Nucleus accumbens (tissue), 56 donors: ENCODE measurements at regions not wholly inside any gene's neighbourhood (a gene's known extent, or its start where the extent isn't known, plus 50 kb on each side); places are given as distances from the start of the nearest gene placed in this dataset.
A peak's percentile ranks its signal among the peaks of the same experiment; 100 is the strongest.

Experiments
- DNase-seq, 56 donors: peaks; one replicate each; lab custom pipeline; 2025; lab: John Stamatoyannopoulos, UW

- DNase-seq = no peak
Observed at GRCh38 chr12:59260202-59260601, 335.6 kb upstream of the SLC16A7 start.

DNA sequence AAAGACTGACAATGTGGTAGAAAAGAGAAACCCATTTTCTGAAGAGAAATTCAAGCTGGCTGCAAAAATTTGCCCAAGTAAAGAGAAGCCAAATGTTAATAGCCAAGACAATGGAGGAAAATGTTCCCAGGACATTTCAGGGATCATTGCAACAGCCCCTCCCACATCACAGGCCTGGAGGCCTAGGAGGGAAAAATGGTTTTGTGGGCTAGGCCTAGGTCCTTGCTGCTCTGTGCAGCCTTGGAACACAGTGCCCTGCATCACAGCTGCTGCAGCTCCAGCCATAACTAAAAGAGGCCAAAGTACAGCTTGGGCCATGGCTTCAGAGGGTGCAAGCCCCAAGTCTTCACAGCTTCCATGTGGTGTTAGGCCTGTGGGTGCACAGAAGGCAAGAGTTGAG lies 332.4 kb upstream of the LRIG3 start:
- no peak for DNase-seq

DNA sequence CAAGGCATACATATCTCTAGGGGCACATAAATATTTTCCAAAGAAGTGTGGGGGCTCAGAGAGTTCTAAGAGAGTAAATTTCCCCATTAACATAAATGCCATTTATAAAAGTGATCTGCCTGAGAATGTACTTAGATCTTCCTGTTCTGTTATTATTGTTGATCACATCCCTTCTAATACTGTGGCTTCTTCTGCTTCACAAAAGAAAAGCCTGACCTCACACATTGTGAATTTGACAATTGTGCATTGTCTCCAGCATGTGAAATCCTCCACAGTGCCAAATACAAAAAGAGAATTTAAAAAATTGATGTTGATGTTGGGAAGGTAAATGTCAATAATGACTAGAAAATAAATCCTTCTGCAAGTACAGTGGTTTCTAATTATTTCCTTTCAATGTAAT lies 330.5 kb upstream of the LRIG3 start:
- DNase-seq = no peak

DNA sequence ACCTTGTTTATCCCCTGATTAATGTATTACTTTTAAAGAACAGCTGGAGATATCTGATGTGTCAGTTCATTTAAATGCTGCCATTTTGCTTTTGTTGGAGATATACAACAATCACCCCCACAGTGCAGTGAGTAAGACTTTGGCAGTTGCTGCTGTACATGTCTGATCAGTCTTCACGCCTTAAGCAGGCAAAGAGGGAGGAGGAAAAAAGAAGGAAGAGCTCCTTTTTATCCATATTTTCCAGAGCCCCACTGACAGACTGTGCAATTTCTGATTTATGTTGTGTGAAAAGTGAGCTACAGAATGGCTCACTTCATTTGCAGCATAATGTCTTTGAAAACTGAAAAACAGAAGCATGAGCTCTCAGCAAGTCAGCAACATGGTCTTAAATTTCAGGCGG lies 319.7 kb upstream of the LRIG3 start:
- DNase-seq = peak in 2 of 56 donors; percentile 1 to 20

- no peak for DNase-seq
Observed at GRCh38 chr12:59234391-59234790, 314.1 kb upstream of the LRIG3 start.

DNA sequence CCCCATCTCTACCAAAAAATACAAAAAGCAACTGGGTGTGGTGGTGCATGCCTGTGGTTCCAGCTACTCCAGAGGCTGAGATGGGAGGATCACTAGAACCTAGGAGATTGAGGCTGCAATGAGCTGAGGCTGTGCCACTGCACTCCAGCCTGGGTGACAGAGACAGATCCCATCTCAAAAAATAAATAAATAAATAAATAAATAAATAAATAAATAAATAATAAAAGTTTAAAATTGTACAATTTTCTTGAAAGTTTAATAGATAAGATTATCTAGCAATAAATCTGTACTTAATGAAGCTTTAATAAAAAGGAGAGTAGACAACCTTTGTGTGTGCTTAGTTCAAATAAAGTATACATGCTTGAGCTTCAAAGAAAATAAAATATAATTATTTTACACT lies 310.0 kb upstream of the LRIG3 start:
- DNase-seq = no peak

DNA sequence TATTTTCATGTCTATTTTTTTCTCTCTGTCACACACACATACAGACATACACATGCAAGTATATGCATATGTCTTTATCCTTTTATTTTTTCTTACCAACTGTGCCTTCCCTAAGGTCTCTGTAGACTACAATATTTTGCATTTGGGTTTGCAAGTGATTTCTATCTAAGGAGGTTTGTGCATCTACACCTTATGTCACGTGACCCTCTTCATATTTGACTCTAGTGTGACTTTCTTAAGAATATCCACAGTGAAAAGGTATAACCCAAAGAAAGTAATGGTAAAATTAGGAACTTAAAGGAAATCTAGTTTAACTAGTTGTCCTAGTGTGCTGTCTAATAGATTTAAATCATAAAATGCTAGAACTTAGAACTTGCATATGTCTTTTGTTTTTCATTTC lies 298.8 kb upstream of the LRIG3 start:
- DNase-seq = no peak

DNA sequence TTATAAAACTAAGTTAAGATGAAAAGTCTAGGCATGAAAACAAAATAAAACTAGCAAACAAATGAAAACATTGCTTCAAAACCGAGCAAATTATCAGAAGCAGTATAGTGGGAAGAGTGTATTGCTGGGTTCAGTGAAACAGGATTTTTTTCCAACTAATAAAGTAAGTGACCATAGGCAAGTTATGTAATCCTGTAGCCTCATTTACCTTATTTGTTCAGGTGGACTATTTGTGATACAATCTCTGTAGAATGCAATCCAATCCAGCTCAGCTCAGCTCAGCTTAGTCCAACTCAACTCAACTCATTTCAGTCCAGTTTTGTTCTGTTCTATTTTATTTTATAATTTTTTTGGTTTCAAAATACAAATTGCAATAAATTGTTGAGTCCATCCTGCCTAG lies 276.7 kb upstream of the LRIG3 start:
- no peak for DNase-seq

DNA sequence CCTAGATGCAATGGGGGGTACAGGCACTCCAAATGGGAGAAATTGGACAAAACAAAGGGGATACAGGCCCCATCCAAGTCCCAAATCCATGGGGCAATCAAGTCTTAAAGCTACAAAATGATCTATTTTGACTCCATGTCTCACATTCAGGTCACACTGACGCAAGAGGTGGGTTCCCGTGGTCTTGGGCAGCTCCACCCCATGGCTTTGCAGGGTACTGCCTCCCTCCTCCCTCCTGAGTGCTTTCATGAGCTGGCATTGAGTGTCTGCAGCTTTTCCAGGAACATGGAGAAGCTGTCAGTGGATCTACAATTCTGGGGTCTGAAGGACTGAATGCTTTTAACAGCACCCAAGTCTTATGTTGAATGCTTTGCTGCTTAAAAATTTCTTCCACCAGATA lies 274.5 kb upstream of the LRIG3 start:
- DNase-seq = no peak

DNA sequence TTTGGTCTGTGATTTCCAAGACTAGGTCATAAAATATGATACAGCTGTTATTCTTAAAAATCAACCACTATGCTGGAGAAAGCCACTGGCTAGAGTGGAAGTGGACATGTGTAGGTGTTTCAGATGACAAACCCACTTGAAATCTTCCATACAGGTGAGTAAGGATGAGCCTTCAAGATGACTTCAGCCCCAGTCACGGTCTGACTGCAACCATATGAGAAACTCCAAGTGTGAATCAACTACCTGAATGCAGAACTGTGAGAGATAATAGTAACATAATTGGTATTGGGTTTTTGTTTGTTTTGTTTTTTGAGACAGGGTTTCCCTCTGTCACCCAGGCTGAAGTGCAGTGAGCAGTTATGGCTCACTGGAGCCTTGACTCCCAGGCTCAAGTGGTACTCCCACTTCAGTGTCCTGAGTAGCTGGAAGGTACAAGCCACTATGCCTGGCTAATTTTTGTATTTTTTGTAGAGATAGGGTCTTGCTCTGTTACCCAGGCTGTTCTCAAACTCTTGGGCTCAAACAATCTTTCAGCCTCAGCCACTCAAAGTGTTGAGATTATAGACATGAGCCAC lies 273.3 kb upstream of the LRIG3 start:
- no peak for DNase-seq

GRCh38 chr12:59191372-59191771 lies 271.1 kb upstream of the LRIG3 start:
- no peak for DNase-seq

DNA sequence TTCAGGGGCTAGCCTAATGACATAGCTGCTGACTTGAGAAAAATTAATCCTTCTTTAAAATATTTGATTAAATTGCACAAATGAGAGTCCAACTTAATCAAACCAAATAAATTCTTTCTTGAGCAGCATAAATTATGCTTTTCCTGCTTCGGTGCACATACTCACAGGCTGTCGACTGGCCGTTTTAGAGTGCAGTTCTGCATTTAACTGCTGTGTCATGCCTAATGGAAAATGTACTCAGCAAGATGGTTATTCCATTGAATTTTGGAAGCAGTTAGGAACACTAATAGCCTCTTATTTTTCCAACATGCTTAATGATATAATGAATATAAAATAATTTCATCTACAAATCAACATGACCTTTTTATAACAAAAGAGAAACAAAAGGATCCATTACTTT lies 266.1 kb upstream of the LRIG3 start:
- DNase-seq = no peak

- DNase-seq = no peak
Observed at GRCh38 chr12:59185295-59185694, 265.0 kb upstream of the LRIG3 start.

DNA sequence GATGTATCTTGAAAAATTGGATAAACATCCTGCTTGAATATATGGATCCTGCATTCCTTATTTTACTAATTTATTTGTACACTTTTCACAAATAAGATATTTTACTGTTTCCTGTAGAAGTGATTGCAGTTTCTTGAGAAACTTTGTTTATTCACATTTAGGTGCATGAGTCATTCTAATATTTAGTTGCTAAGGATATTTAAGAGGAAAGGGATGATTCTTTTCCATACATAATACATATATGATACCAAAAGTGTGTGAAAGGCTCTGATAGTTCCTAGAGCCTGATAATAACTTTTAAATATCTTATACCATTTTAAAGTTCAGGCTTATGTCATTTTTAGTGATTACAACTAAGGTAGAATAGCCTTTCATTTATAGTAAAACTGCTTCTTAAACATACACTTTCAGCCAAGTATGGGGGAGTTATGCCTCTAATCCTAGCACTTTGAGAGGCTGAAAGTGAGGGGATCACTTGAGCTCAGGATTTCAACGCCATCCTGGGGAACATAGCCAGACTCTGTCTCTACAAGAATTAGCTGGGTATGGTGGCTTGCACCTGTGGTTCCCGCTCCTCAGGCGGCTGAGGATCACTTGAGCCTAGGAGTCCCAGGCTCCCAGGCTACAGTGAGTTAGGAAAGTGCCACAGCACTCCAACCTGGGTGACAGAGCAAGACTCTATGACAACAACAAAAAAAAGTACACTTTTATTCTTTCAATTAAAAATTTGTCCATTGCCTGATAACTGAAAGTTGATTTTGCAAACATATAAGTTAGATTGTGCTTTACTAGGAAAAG lies 262.6 kb upstream of the LRIG3 start:
- DNase-seq = no peak

DNA sequence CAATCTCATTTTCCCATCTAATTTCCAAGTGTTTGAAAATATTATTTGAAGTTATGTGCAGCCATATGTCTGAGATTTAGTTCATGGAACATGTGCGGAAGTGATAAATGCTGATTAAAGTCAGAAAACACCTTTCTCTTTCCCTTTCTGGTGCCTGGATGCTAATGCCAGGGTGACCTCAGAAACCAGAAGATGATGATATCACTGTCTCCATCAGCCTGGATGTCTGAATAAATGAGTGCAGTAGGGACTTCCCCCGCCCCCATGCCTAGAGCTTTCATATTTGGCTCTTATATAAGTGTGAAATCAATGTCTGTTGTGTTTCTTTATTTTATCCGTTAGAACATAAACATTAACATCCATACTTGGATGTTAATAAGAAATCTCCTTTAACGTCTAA lies 261.9 kb upstream of the LRIG3 start:
- DNase-seq = no peak

GRCh38 chr12:59181196-59181777 lies 261.0 kb upstream of the LRIG3 start:
- DNase-seq = no peak

DNA sequence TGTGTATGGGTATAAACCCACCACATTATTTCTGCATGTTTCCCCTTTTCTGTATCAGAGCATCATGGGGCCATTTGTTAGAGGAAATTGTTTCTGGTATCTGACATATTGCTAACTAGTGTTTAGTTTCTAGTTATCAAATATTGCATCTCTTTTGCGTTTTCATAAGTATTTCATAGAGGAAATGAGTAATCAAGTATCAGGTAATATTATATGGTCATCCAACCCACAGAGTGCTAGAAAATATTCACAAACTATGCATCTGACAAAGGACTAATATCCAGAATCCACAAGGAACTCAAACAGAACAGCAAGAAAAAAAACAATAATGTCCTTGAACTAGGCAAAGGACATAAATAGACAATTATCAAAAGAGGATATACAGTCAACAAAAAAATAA lies 258.9 kb upstream of the LRIG3 start:
- DNase-seq = no peak

- DNase-seq = no peak
Observed at GRCh38 chr12:59173695-59174094, 253.4 kb upstream of the LRIG3 start.

DNA sequence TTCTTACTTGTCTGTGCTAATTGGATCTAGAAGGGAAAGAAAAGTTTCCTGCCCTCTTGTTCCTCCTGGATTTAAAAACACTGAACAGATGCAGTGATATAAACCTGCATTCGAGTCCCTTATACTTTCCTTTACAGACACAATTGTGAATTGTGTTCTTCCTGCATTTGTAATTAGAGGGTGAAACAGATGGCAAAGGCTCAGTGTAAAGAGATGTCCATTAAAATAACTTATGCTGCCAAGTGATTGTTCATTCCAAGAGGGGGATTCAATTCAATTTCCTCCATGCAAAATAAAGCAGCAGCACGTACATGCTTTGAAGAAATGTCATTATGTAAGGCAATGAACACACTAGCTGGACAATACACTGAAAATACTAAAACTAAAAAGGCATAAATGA lies 248.3 kb upstream of the LRIG3 start:
- DNase-seq = no peak

GRCh38 chr12:59166457-59166856 lies 246.2 kb upstream of the LRIG3 start:
- DNase-seq = no peak

- no peak for DNase-seq
Observed at GRCh38 chr12:59164991-59165718, 244.9 kb upstream of the LRIG3 start.

DNA sequence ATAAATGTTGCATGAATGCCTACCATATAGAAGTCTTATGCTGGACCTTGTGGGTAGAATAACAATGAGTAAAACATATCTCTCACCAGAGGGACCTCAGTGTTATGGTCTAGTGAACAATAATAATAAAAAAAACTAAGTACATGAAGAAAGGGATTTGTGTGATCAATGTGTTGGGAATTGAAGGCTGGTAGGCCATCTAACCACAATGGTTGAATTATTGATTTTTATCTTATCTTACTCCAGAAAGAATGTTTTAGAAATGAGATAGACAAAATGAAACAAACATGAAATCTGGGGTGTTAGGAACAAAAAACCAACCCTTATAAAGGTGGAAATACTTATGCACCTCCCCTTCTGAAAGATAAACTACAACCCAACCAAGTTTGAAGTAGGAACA lies 243.9 kb upstream of the LRIG3 start:
- DNase-seq = no peak
